GM19395 (cell line): ENCODE measurements at regions not wholly inside any gene's neighbourhood (a gene's known extent, or its start where the extent isn't known, plus 50 kb on each side); places are given as distances from the start of the nearest gene placed in this dataset.
"Not testable (repeated sequence)": the region's sequence is repeated elsewhere in the genome, so short reads cannot be mapped to it uniquely, and the experiment has no call there.

Experiments
- ATAC-seq: cut with Tn5 transposase; IDR thresholded peaks from one replicate; pipeline ENCODE4 v1.9.1; 2021; ENCODE audit warnings: mild to moderate bottlenecking, moderate library complexity; ENCODE audit not compliant: unreplicated experiment

- ATAC-seq: no peak
Observed at GRCh38 chr3:197431346-197431910, 124.3 kb downstream of the BDH1 start.

DNA sequence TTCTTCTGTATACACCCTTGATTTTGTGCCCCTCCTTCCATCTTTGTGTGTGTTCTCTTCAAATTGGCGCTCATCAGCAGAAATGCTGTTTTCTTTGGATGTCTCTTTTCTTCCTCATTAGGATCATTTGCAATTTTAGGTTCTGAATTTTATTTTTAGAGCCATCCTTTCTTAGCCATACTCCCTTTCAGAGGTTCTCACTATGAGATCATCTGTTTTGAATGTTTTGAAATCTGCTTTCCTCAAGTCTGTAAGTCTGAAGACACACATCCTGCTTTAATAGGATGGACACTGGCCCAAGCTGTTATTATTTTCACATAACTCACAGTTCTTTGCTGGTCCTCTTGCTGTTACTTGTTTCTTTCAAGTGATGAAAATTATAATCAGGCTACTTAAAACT lies 124.8 kb downstream of the BDH1 start:
- ATAC-seq: no peak

GRCh38 chr3:197430502-197430901 lies 125.3 kb downstream of the BDH1 start:
- no peak for ATAC-seq

DNA sequence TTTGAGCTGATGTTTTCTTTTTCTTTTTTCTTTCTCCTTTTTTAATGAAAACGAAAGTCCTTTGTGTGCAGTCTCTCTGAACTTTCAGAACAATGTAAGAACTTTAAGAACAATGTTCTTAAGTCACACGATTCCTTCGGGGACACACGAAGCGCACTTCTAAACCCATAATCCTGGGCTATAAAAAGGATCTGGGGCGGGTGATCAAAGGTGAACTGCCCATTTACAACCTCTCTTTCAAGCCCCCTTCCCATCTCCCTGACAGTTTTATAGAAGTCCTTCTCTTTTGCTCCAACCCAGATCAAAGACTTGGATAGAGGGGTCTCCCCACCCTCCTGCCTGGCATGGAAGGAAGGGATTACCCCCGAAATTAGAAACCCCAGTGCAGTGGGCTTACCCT lies 126.8 kb downstream of the BDH1 start:
- no peak for ATAC-seq

- ATAC-seq: no peak
Observed at GRCh38 chr3:197428117-197428801, 127.5 kb downstream of the BDH1 start.

DNA sequence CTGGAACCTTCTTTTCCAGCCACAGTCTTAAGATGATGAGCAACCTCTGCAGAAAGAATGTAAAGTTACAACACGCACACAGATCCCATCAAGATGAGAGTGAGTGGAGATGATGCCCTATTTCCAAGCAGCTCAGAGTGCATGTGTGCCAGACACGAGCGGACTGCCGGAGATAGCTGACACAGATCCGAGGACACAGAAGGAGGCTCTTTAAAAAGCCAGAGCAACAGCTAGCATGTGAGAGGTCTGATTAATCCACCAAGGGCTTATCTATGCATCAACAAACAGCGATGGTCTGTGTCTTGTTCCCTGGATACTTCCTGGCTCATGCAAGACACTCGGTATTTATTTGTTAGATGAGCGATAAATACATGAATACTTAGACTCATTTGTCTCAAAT lies 128.6 kb upstream of the DLG1 start:
- ATAC-seq: no peak

GRCh38 chr3:197426121-197426566 lies 127.7 kb upstream of the DLG1 start:
- no peak for ATAC-seq

DNA sequence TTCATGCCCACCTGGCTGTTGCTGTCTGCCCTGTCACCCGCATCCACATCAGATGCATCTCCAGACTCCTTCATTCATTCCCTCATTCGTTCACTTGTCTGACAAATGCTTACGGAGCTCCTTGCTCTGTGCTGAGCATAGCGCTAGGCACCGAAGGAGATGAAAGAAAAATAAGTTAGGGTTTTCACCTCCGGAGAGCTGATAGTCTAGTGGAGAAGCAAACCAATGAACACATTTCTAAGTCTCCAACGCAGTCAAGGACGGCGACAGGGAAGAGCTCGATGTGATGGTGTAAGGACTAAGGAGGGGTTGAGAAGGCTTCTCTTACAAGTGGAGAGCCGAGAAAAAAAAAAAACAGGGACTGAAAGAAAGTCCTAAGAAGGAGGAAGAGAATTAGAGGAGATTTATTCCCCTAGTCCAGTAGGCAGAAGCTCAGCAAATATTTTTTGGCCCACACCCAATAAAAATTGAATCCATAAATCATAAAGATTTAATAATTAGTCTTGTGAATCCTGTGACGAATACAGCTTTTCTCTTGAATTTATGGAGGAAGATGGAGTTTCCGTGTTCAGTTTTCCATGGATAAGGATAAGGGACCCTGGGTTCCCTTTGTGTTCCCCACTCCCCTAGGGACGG lies 127.2 kb upstream of the DLG1 start:
- no peak for ATAC-seq

DNA sequence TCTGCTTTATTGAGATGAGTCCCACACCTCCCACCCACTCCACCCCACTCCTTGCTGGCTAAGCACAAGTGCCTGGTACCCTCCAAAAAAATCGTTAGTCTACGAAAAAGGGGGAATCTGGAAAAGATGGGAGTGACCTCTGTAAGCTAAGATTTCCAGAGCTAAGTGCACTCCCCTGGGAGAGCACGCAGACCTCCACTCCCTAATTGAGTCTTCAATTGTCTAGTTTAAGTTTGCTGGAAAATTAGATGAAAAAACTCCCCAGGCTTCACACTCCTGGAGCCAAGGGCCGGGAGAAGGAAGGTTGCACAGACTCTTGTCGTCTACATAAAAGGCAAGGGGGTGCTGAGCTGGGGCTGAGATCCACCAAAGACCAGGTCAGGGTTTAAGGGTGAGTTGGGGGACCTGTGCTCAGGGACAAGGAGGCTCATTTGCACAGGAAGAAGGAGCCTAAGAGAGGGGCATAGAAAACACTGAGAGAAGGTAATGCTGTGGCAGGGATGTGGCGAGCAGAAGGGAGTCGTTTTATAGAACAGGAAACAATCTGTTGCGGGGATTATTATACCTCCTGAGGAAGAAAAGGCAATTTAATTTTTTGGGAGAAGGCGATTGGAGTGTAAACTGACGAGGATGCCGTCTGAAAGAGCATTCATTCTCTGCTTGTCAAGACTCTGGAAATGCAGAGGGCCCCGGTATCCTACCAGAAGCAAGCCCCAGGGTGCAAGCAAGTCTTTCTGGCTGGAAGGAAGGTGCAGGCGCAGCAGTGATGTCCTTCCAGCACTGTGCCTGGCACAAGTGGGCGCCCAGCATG lies 126.5 kb upstream of the DLG1 start:
- ATAC-seq: no peak

DNA sequence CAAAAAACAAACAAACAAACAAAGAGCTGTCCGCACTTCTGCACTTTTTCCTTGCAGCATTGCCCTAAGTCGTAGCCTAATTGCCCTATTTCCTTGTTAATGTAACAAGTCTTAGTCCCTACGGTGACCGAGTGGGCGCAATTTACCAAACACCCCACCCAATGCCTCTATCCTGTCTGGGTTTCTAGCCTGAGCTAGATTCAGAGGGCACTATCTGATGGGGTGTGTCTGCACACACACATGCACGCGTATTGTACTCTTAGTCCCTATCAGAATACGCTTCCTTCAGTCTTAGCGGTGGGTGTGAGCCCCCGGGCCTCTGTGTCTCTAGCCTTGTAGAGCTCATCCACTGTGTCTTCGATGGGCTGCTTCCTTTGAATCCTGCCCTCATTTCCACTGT lies 125.9 kb upstream of the DLG1 start:
- no peak for ATAC-seq

DNA sequence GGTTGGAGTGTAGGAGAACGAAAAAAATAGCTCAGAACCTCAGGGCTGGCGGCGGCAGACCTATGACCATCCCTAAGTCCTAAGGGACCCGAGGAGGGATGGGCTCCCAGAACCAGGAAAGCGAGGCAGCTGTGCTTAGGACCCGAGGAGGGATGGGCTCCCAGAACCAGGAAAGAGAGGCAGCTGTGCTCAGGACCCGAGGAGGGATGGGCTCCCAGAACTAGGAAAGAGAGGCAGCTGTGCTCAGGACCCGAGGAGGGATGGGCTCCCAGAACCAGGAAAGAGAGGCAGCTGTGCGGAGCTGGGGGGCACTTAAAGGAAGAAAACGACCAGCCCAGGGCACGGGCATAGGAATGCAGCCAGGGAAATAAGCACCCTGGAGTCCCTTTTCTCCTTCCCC lies 125.0 kb upstream of the DLG1 start:
- ATAC-seq: no peak

- no peak for ATAC-seq
Observed at GRCh38 chr3:197422506-197422905, 124.1 kb upstream of the DLG1 start.

DNA sequence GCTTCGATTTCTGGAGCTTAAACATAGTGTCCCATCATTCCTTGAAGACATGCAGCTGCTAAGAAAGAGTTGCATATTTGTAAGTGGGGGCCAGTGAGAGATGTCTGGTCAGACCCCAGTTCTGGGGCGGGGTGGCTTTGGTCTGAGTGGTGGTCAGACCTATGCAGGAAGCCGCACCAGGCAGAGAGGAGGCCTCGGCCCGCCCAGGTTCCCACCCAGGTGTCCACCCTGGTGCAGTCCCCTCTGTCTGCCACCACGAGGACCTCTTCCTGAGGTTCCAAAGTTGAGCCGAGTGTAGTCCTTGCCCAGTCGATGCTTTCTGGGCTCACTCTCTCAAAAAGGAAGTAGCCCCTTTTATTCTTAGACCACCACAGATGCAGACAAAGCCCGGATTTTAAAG lies 122.6 kb upstream of the DLG1 start:
- no peak for ATAC-seq

- no peak for ATAC-seq
Observed at GRCh38 chr3:197420566-197420965, 122.2 kb upstream of the DLG1 start.

- no peak for ATAC-seq
Observed at GRCh38 chr3:197420115-197420514, 121.7 kb upstream of the DLG1 start.

DNA sequence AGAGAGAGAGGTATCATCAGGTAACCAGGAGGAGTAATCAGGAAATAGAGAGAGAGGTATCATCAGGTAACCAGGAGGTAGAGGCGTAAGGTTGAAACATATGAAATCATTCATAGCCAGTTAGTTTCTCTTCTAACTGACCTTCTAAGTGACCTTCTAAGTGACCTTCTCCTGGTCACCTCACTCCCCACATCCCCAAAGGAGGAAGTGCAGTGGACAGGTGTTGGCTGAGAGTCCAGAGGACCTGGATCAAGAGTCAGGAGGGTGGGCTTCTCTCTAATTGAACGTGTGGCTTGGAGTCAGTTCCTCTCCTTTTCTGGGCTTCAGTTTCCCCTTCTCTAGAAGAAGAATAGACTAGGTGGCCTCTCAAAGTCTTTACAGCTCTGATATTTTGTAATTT lies 121.3 kb upstream of the DLG1 start:
- no peak for ATAC-seq

- no peak for ATAC-seq
Observed at GRCh38 chr3:197417911-197418618, 119.7 kb upstream of the DLG1 start.

GRCh38 chr3:197417441-197417840 lies 119.0 kb upstream of the DLG1 start:
- ATAC-seq: no peak

- ATAC-seq: not testable (repeated sequence)
Observed at GRCh38 chr3:197411899-197412298, 113.5 kb upstream of the DLG1 start.

- ATAC-seq: not testable (repeated sequence)
Observed at GRCh38 chr3:197410170-197410569, 111.8 kb upstream of the DLG1 start.
